ENCODE measurements at regions not wholly inside any gene's neighbourhood (a gene's known extent, or its start where the extent isn't known, plus 50 kb on each side); places are given as distances from the start of the nearest gene placed in this dataset.

GRCh38 chr6:3559561-3559960 is 102.7 kb upstream of the SLC22A23 start:
- TF ChIP-seq, protein P1, sequence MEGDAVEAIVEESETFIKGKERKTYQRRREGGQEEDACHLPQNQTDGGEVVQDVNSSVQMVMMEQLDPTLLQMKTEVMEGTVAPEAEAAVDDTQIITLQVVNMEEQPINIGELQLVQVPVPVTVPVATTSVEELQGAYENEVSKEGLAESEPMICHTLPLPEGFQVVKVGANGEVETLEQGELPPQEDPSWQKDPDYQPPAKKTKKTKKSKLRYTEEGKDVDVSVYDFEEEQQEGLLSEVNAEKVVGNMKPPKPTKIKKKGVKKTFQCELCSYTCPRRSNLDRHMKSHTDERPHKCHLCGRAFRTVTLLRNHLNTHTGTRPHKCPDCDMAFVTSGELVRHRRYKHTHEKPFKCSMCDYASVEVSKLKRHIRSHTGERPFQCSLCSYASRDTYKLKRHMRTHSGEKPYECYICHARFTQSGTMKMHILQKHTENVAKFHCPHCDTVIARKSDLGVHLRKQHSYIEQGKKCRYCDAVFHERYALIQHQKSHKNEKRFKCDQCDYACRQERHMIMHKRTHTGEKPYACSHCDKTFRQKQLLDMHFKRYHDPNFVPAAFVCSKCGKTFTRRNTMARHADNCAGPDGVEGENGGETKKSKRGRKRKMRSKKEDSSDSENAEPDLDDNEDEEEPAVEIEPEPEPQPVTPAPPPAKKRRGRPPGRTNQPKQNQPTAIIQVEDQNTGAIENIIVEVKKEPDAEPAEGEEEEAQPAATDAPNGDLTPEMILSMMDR (IDR thresholded peaks at IDR 0.05) = no peak
- TF ChIP-seq EP300 (IDR thresholded peaks at IDR 0.05) (no peak), POLR2AphosphoS5 (IDR thresholded peaks at IDR 0.05) (no peak)

Data from esophagus muscularis mucosa (tissue), 4 donors.